ENCODE measurements at regions not wholly inside any gene's neighbourhood (a gene's known extent, or its start where the extent isn't known, plus 50 kb on each side); places are given as distances from the start of the nearest gene placed in this dataset.

DNA sequence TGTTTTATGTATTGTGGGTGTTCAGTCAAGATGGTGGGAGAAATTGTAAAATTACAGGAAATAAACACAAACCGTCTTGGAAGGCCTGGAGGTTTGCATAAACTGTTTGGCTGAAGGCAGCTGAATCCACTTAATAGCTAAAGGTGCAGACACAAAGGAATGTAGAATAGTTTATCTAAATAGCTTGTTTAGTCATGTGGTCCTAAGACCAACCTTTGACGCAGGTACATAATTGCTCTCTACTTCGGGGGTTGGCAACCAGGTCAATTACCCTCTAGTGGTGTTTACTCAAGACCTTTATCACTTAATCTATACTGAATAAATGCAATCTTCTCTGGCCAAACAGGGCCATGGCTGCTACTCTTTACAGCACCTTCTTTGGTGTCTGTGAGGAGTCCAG is 502.8 kb downstream of the IGSF11 start:
- no peaks in the 10 kb centered on the region for H3K79me1 ChIP-seq (ENCODE audit: low read depth, low read length)
- no peak overlapping the region for H2AFZ ChIP-seq (ENCODE audit: low read length)
- no peak overlapping the region for H3K4me3 ChIP-seq (ENCODE audit: low read length in 2 of 2)
- H2BK5ac ChIP-seq (ENCODE audit: low read length) = no peak overlapping the region
- H3K23ac ChIP-seq (ENCODE audit: low read depth, low read length, poor library complexity) = no peak overlapping the region
- no peaks in the 10 kb centered on the region for H3K27me3 ChIP-seq (ENCODE audit: control insufficient read depth in 3 of 3, insufficient read depth in 3 of 3, low read depth in 1 of 3, low read length in 3 of 3)
- H3K27ac ChIP-seq (replicated peaks; ENCODE audit: low read length) = no peak overlapping the region
- H2BK120ac ChIP-seq (ENCODE audit: low read depth, low read length) = no peak overlapping the region
- no peak for DNase-seq (ENCODE audit: low spot score)
- H2BK12ac ChIP-seq (ENCODE audit: low read length) = no peak overlapping the region
- H4K91ac ChIP-seq (ENCODE audit: low read depth, low read length, poor library complexity) = no peak overlapping the region
- H3K9me3 ChIP-seq (replicated peaks in 1 of 2; ENCODE audit: control insufficient read depth in 2 of 2, insufficient read depth in 1 of 2, low read depth in 1 of 2, low read length in 2 of 2) = no peaks in the 10 kb centered on the region
- H3K18ac ChIP-seq (ENCODE audit: low read length) = no peak overlapping the region
- no peak overlapping the region for H4K8ac ChIP-seq (ENCODE audit: low read depth, low read length)
- no peaks in the 10 kb centered on the region for H3K4me1 ChIP-seq (ENCODE audit: control insufficient read depth in 2 of 2, insufficient read depth in 1 of 2, low read depth in 1 of 2, low read length in 2 of 2)
- H3K14ac ChIP-seq (ENCODE audit: low read length) = no peak overlapping the region
- H3K36me3 ChIP-seq (replicated peaks in 1 of 2; ENCODE audit: control insufficient read depth in 2 of 2, insufficient read depth in 2 of 2, low read length in 2 of 2) = no peaks in the 10 kb centered on the region
- H2BK15ac ChIP-seq (ENCODE audit: low read length) = no peak overlapping the region
- H3K4me2 ChIP-seq (ENCODE audit: insufficient read depth, low read length, poor library complexity, severe bottlenecking) = no peak overlapping the region
- no peak overlapping the region for H3K9ac ChIP-seq (ENCODE audit: low read depth, low read length, poor library complexity)
- WGBS, 2 donors (ENCODE audit: extremely low coverage in 2 of 2, insufficient read length in 2 of 2, insufficient replicate concordance in 1 of 2) = no CpG with 5 or more reads among the region's 3 CpGs
- H3K4ac ChIP-seq (ENCODE audit: low read length) = no peak overlapping the region
- no peak overlapping the region for H2AK5ac ChIP-seq (ENCODE audit: low read depth, low read length)

DNA sequence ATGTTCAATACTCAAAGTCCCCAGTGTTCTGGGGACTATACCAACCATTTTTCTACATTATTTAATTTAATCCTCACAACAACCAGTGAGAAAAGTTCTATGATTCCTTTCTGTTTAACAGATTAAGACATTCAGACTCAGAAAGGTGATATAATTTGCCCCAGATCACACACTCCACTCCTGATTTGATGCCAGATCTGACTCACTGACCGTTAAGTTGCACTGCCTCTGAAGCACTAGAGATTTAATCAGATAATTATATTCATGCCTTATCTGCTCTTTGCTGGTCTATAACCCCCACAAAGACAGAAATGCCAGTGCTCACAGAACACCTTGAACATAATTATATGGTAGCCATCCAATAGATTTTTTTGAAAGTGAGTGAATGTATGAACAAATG is 501.0 kb downstream of the IGSF11 start:
- no peak overlapping the region for H2BK15ac ChIP-seq (ENCODE audit: low read length)
- no peak overlapping the region for H2BK120ac ChIP-seq (ENCODE audit: low read depth, low read length)
- no peak overlapping the region for H2AK5ac ChIP-seq (ENCODE audit: low read depth, low read length)
- H3K4me1 ChIP-seq (ENCODE audit: control insufficient read depth in 2 of 2, insufficient read depth in 1 of 2, low read depth in 1 of 2, low read length in 2 of 2) = no peaks in the 10 kb centered on the region
- H2AFZ ChIP-seq (ENCODE audit: low read length) = no peak overlapping the region
- no peak overlapping the region for H3K9ac ChIP-seq (ENCODE audit: low read depth, low read length, poor library complexity)
- H2BK12ac ChIP-seq (ENCODE audit: low read length) = no peak overlapping the region
- no CpG with 5 or more reads among the region's 1 CpG for WGBS, 2 donors (ENCODE audit: extremely low coverage in 2 of 2, insufficient read length in 2 of 2, insufficient replicate concordance in 1 of 2)
- H3K18ac ChIP-seq (ENCODE audit: low read length) = no peak overlapping the region
- H3K9me3 ChIP-seq (replicated peaks in 1 of 2; ENCODE audit: control insufficient read depth in 2 of 2, insufficient read depth in 1 of 2, low read depth in 1 of 2, low read length in 2 of 2) = no peaks in the 10 kb centered on the region
- H3K27me3 ChIP-seq (ENCODE audit: control insufficient read depth in 3 of 3, insufficient read depth in 3 of 3, low read depth in 1 of 3, low read length in 3 of 3) = no peaks in the 10 kb centered on the region
- H3K4me2 ChIP-seq (ENCODE audit: insufficient read depth, low read length, poor library complexity, severe bottlenecking) = no peak overlapping the region
- H3K14ac ChIP-seq (ENCODE audit: low read length) = no peak overlapping the region
- H3K27ac ChIP-seq (replicated peaks; ENCODE audit: low read length) = no peak overlapping the region
- no peak overlapping the region for H4K91ac ChIP-seq (ENCODE audit: low read depth, low read length, poor library complexity)
- H3K4me3 ChIP-seq (ENCODE audit: low read length in 2 of 2) = no peak overlapping the region
- no peaks in the 10 kb centered on the region for H3K36me3 ChIP-seq (replicated peaks in 1 of 2; ENCODE audit: control insufficient read depth in 2 of 2, insufficient read depth in 2 of 2, low read length in 2 of 2)
- no peaks in the 10 kb centered on the region for H3K79me1 ChIP-seq (ENCODE audit: low read depth, low read length)
- H3K23ac ChIP-seq (ENCODE audit: low read depth, low read length, poor library complexity) = no peak overlapping the region
- H2BK5ac ChIP-seq (ENCODE audit: low read length) = no peak overlapping the region
- no peak overlapping the region for H3K4ac ChIP-seq (ENCODE audit: low read length)
- no peak for DNase-seq (ENCODE audit: low spot score)
- H4K8ac ChIP-seq (ENCODE audit: low read depth, low read length) = no peak overlapping the region

DNA sequence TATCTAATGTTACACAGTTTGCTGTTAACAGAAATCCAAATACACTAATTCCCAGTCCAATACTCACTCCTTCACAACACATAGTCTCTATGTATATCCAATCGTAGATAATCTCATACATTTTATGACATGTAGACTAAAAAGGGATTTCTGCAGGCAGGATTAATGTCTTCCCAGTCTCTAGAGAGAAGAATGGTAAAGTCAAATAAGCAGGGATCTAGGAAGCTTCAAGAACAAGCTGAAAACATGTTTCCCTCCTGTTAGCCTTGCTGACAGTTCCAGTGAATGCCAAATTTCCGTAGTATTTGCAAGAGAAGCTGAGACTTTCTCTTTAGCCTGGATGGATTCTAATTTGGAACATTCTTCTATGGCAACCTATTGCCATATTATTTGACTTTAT is 500.1 kb downstream of the IGSF11 start:
- no CpG with 5 or more reads among the region's 2 CpGs for WGBS, 2 donors (ENCODE audit: extremely low coverage in 2 of 2, insufficient read length in 2 of 2, insufficient replicate concordance in 1 of 2)
- Histone ChIP-seq H2BK15ac (ENCODE audit: low read length) (no peak overlapping the region), H2AFZ (ENCODE audit: low read length) (no peak overlapping the region)

DNA sequence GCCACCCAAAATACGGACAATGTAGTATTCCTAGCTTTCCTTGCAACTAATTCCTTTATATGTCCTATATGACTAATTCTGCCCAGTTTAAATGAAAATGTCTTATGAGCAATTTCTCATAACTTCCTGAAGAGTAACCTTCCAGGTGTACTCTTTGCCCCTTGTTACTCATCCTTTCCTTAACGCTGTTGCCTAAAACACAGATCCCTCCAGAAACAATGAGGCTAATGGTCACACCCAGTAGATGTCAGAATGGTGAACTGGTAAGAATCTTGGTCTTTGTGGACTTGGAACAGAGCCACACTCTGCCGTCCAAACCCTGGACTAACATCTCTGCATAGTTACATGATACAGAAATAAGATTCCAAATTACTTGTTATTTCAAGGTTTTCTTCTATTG is 497.9 kb downstream of the IGSF11 start:
- Histone ChIP-seq H2BK120ac (ENCODE audit: low read depth, low read length) (no peak overlapping the region), H3K23ac (ENCODE audit: low read depth, low read length, poor library complexity) (no peak overlapping the region), H3K9me3 (replicated peaks in 1 of 2; ENCODE audit: control insufficient read depth in 2 of 2, insufficient read depth in 1 of 2, low read depth in 1 of 2, low read length in 2 of 2) (no peaks in the 10 kb centered on the region), H3K79me1 (ENCODE audit: low read depth, low read length) (no peaks in the 10 kb centered on the region), H3K4me1 (ENCODE audit: control insufficient read depth in 2 of 2, insufficient read depth in 1 of 2, low read depth in 1 of 2, low read length in 2 of 2) (no peaks in the 10 kb centered on the region), H4K91ac (ENCODE audit: low read depth, low read length, poor library complexity) (no peak overlapping the region), H3K9ac (ENCODE audit: low read depth, low read length, poor library complexity) (no peak overlapping the region), H3K36me3 (replicated peaks in 1 of 2; ENCODE audit: control insufficient read depth in 2 of 2, insufficient read depth in 2 of 2, low read length in 2 of 2) (no peaks in the 10 kb centered on the region), H3K4me2 (ENCODE audit: insufficient read depth, low read length, poor library complexity, severe bottlenecking) (no peak overlapping the region), H4K8ac (ENCODE audit: low read depth, low read length) (no peak overlapping the region), H3K27ac (replicated peaks; ENCODE audit: low read length) (no peak overlapping the region), H2BK5ac (ENCODE audit: low read length) (no peak overlapping the region), H2BK12ac (ENCODE audit: low read length) (no peak overlapping the region), H3K4me3 (ENCODE audit: low read length in 2 of 2) (no peak overlapping the region), H3K27me3 (ENCODE audit: control insufficient read depth in 3 of 3, insufficient read depth in 3 of 3, low read depth in 1 of 3, low read length in 3 of 3) (no peaks in the 10 kb centered on the region), H2BK15ac (ENCODE audit: low read length) (no peak overlapping the region), H2AFZ (ENCODE audit: low read length) (no peak overlapping the region), H3K18ac (ENCODE audit: low read length) (no peak overlapping the region), H3K4ac (ENCODE audit: low read length) (no peak overlapping the region), H2AK5ac (ENCODE audit: low read depth, low read length) (no peak overlapping the region), H3K14ac (ENCODE audit: low read length) (no peak overlapping the region)
- no peak for DNase-seq (ENCODE audit: low spot score)
- no CpG with 5 or more reads among the region's 3 CpGs for WGBS, 2 donors (ENCODE audit: extremely low coverage in 2 of 2, insufficient read length in 2 of 2, insufficient replicate concordance in 1 of 2)

More for the DNA sequence above, 500.1 kb downstream of the IGSF11 start:
- H3K4me2 ChIP-seq (ENCODE audit: insufficient read depth, low read length, poor library complexity, severe bottlenecking) = no peak overlapping the region
- H3K23ac ChIP-seq (ENCODE audit: low read depth, low read length, poor library complexity) = no peak overlapping the region
- H3K27me3 ChIP-seq (ENCODE audit: control insufficient read depth in 3 of 3, insufficient read depth in 3 of 3, low read depth in 1 of 3, low read length in 3 of 3) = no peaks in the 10 kb centered on the region
- H2BK120ac ChIP-seq (ENCODE audit: low read depth, low read length) = no peak overlapping the region
- no peak for DNase-seq (ENCODE audit: low spot score)
- no peak overlapping the region for H4K8ac ChIP-seq (ENCODE audit: low read depth, low read length)
- H3K36me3 ChIP-seq (replicated peaks in 1 of 2; ENCODE audit: control insufficient read depth in 2 of 2, insufficient read depth in 2 of 2, low read length in 2 of 2) = no peaks in the 10 kb centered on the region
- H3K9me3 ChIP-seq (replicated peaks in 1 of 2; ENCODE audit: control insufficient read depth in 2 of 2, insufficient read depth in 1 of 2, low read depth in 1 of 2, low read length in 2 of 2) = no peaks in the 10 kb centered on the region
- H3K4ac ChIP-seq (ENCODE audit: low read length) = no peak overlapping the region
- no peak overlapping the region for H3K14ac ChIP-seq (ENCODE audit: low read length)
- H2AK5ac ChIP-seq (ENCODE audit: low read depth, low read length) = no peak overlapping the region
- no peak overlapping the region for H3K9ac ChIP-seq (ENCODE audit: low read depth, low read length, poor library complexity)
- no peak overlapping the region for H3K4me3 ChIP-seq (ENCODE audit: low read length in 2 of 2)
- H3K18ac ChIP-seq (ENCODE audit: low read length) = no peak overlapping the region
- H3K27ac ChIP-seq (replicated peaks; ENCODE audit: low read length) = no peak overlapping the region
- H2BK12ac ChIP-seq (ENCODE audit: low read length) = no peak overlapping the region
- no peaks in the 10 kb centered on the region for H3K4me1 ChIP-seq (ENCODE audit: control insufficient read depth in 2 of 2, insufficient read depth in 1 of 2, low read depth in 1 of 2, low read length in 2 of 2)
- no peak overlapping the region for H2BK5ac ChIP-seq (ENCODE audit: low read length)
- no peak overlapping the region for H4K91ac ChIP-seq (ENCODE audit: low read depth, low read length, poor library complexity)
- H3K79me1 ChIP-seq (ENCODE audit: low read depth, low read length) = no peaks in the 10 kb centered on the region

Data from neuronal stem cell (in vitro differentiated cells).